Ishikawa (cell line): ENCODE measurements at regions not wholly inside any gene's neighbourhood (a gene's known extent, or its start where the extent isn't known, plus 50 kb on each side); places are given as distances from the start of the nearest gene placed in this dataset.

Experiments
- CEBPB ChIP-seq: IDR thresholded peaks from 2 replicates; pipeline ENCODE4 v1.6.1; 2012
- CREB1 ChIP-seq: IDR thresholded peaks from 2 replicates; pipeline ENCODE4 v1.6.1; 2012; ENCODE audit warnings: low read depth
- EGR1 ChIP-seq: IDR thresholded peaks from 2 replicates; pipeline ENCODE4 v1.6.1; 2012
- EP300 ChIP-seq: IDR thresholded peaks from 2 replicates; pipeline ENCODE4 v1.6.1; 2012; ENCODE audit warnings: borderline replicate concordance
- FOXM1 ChIP-seq: IDR thresholded peaks from 2 replicates; pipeline ENCODE4 v1.6.1; 2012; ENCODE audit warnings: low read depth, borderline replicate concordance
- MAX ChIP-seq: IDR thresholded peaks from 2 replicates; pipeline ENCODE4 v1.6.1; 2012
- NFIC ChIP-seq: IDR thresholded peaks from 2 replicates; pipeline ENCODE4 v1.6.1; 2012
- RAD21 ChIP-seq: IDR thresholded peaks from 2 replicates; pipeline ENCODE4 v1.6.1; 2012; ENCODE audit warnings: low read depth
- REST ChIP-seq: IDR thresholded peaks from 2 replicates; pipeline ENCODE4 v1.6.1; 2012; ENCODE audit warnings: low read depth, mild to moderate bottlenecking
- TAF1 ChIP-seq: IDR thresholded peaks from 2 replicates; pipeline ENCODE4 v1.6.1; 2012; ENCODE audit warnings: low read depth, mild to moderate bottlenecking
- TCF12 ChIP-seq: IDR thresholded peaks from 2 replicates; pipeline ENCODE4 v1.6.1; 2012; ENCODE audit warnings: low read depth
- TEAD4 ChIP-seq: IDR thresholded peaks from 2 replicates; pipeline ENCODE4 v1.6.1; 2012
- USF1 ChIP-seq: IDR thresholded peaks from 2 replicates; pipeline ENCODE4 v1.6.1; 2012
- YY1 ChIP-seq: IDR thresholded peaks from 2 replicates; pipeline ENCODE4 v1.6.1; 2012; ENCODE audit warnings: low read depth
- ZBTB7A ChIP-seq: IDR thresholded peaks from 2 replicates; pipeline ENCODE4 v1.6.1; 2012; ENCODE audit warnings: low read depth

GRCh38 chr13:54980651-54981050 is 1952.0 kb downstream of the OLFM4 start:
- TF ChIP-seq NFIC, result no peak
- no peak for TF ChIP-seq TAF1
- TF ChIP-seq ZBTB7A, result no peak
- TF ChIP-seq REST, result no peak
- TF ChIP-seq EGR1, result no peak
- TF ChIP-seq EP300, result no peak
- TF ChIP-seq CEBPB, result no peak
- TF ChIP-seq MAX, result no peak
- TF ChIP-seq RAD21, result no peak
- TF ChIP-seq USF1, result no peak
- TF ChIP-seq CREB1, result no peak
- no peak for TF ChIP-seq FOXM1
- TF ChIP-seq TCF12, result no peak
- no peak for TF ChIP-seq TEAD4
- no peak for TF ChIP-seq YY1

- TF ChIP-seq EP300, result no peak
Measured at GRCh38 chr13:54989418-54989817, 1960.8 kb downstream of the OLFM4 start.

GRCh38 chr13:54999399-54999907 is 1970.8 kb downstream of the OLFM4 start:
- TF ChIP-seq EGR1, result no peak
- no peak for TF ChIP-seq CEBPB
- no peak for TF ChIP-seq EP300

- no peak for TF ChIP-seq TEAD4
Measured at GRCh38 chr13:55000043-55000442, 1971.4 kb downstream of the OLFM4 start.

- TF ChIP-seq CREB1, result no peak
- TF ChIP-seq MAX, result no peak
- no peak for TF ChIP-seq TEAD4
- no peak for TF ChIP-seq YY1
- TF ChIP-seq FOXM1, result no peak
- TF ChIP-seq EGR1, result no peak
- no peak for TF ChIP-seq NFIC
- TF ChIP-seq USF1, result no peak
- no peak for TF ChIP-seq EP300
- no peak for TF ChIP-seq CEBPB
- TF ChIP-seq TAF1, result no peak
- TF ChIP-seq TCF12, result no peak
- TF ChIP-seq ZBTB7A, result no peak
Measured at GRCh38 chr13:55000844-55001243, 1972.2 kb downstream of the OLFM4 start.

- TF ChIP-seq YY1 (no peak), TAF1 (no peak), REST (no peak), RAD21 (no peak), NFIC (no peak), EGR1 (no peak), CEBPB (no peak), ZBTB7A (no peak)
Measured at GRCh38 chr13:55001881-55002280, 1973.3 kb downstream of the OLFM4 start.

- TF ChIP-seq NFIC (no peak), REST (no peak), CREB1 (no peak), RAD21 (no peak), CEBPB (no peak), USF1 (no peak)
Measured at GRCh38 chr13:55007681-55008080, 1979.1 kb downstream of the OLFM4 start.
